Iris pigment epithelial cell (primary cell): ENCODE measurements at regions not wholly inside any gene's neighbourhood (a gene's known extent, or its start where the extent isn't known, plus 50 kb on each side); places are given as distances from the start of the nearest gene placed in this dataset.

ENCODE experiments used
- DNase-seq: peaks from one replicate; pipeline ENCODE4 v3.0.0-alpha.2; 2011; ENCODE audit warnings: low read depth

- DNase-seq: no peak
Measured at GRCh38 chr1:14531519-14531918, 67.0 kb upstream of the KAZN start.

- DNase-seq: no peak
Measured at GRCh38 chr1:14535619-14536355, 62.7 kb upstream of the KAZN start.

- DNase-seq: no peak
Measured at GRCh38 chr1:14538335-14538734, 60.1 kb upstream of the KAZN start.

GRCh38 chr1:14539309-14539708 lies 59.2 kb upstream of the KAZN start:
- DNase-seq: no peak

- no peak for DNase-seq
Measured at GRCh38 chr1:14539953-14540563, 58.4 kb upstream of the KAZN start.

- no peak for DNase-seq
Measured at GRCh38 chr1:14541348-14541747, 57.1 kb upstream of the KAZN start.

GRCh38 chr1:14543191-14543840 lies 55.2 kb upstream of the KAZN start:
- peak; percentile 58 for DNase-seq

GRCh38 chr1:14544319-14544718 lies 54.2 kb upstream of the KAZN start:
- no peak for DNase-seq

GRCh38 chr1:14545422-14546025 lies 53.0 kb upstream of the KAZN start:
- no peak for DNase-seq

GRCh38 chr1:14546416-14546815 lies 52.1 kb upstream of the KAZN start:
- no peak for DNase-seq
